GM19023 (cell line): ENCODE measurements at regions not wholly inside any gene's neighbourhood (a gene's known extent, or its start where the extent isn't known, plus 50 kb on each side); places are given as distances from the start of the nearest gene placed in this dataset.
"Not testable (repeated sequence)": the region's sequence is repeated elsewhere in the genome, so short reads cannot be mapped to it uniquely, and the experiment has no call there.

ENCODE experiments used
- ATAC-seq: cut with Tn5 transposase; IDR thresholded peaks from one replicate; pipeline ENCODE4 v1.9.1; 2021; ENCODE audit warnings: mild to moderate bottlenecking, moderate library complexity; ENCODE audit not compliant: unreplicated experiment

DNA sequence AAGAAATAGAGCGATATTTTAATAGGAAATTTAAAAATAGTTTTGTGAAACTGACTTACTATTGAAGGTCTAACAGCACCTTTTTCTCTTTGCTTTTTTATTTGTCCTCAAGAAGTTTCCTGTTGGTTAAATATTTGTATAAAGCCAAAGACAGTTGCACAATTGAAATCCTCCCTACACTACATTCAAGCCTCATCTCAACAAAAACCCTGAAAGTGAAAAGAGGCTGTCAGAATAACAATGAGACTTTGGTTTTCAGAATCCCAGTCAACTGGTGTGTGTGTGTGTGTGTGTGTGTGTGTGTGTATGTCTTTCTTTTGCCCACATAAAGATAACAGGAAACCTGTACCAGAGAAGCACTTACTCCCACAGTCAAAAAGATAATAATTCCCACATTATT is 313.6 kb upstream of the FRG1 start:
- ATAC-seq: not testable (repeated sequence)

DNA sequence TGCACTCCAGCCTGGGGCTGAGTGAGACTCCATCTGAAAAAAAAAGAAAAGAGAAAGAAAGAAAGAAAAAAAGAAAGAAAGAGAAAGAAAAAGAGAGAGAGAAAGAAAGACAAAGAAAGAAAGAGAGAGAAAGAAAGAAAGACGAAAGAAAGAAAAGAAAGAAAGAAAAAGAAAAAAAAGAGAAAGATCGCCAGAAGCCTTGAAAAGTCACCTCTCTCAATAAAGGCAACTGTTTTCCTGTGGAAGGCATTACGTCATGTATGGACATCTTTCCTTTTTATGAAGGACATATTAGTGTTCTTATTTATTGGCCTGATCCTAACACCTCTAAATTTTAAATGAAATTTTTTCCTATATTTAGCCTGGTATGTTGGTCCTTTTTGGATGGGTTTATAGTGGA is 310.9 kb upstream of the FRG1 start:
- not testable (repeated sequence) for ATAC-seq

DNA sequence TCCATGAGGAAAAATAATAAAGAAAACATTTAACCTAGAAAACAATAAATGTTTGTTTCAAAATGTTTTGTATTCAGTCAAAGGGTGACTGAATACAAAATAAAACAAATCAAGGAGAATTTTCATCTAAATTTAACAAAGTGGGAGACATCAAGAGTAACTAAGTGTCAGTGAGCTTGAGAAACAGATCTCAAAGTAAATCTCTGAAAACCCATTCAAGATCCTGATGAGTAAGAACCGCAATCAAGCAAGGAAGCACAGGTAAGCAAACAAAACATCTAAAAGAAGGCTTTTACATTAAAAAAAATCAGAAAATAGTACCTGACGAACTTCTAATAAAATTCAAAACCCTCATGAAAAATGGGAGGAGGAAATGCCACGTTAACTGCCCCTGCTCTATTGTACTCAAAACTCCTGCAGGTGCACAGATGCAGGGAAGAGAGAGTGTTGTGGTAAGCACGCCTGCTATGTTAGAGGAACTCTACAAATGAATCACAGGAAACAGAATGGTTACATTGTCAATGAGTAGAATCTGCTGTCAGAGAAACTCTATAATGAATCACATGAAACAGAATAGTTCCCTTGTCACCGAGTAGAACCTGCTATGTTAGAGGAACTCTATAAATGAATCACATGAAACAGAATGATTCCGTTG is 309.6 kb upstream of the FRG1 start:
- not testable (repeated sequence) for ATAC-seq

DNA sequence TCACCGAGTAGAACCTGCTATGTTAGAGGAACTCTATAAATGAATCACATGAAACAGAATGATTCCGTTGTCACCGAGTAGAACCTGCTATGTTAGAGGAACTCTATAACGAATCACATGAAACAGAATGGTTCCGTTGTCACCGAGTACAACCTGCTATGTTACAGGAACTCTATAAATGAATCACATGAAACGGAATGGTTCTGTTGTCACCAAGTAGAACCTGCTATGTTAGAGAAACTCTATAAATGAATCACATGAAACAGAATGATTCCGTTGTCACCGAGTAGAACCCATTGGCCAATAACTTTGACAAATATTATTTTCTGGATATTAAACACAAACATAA is 309.1 kb upstream of the FRG1 start:
- ATAC-seq: not testable (repeated sequence)

DNA sequence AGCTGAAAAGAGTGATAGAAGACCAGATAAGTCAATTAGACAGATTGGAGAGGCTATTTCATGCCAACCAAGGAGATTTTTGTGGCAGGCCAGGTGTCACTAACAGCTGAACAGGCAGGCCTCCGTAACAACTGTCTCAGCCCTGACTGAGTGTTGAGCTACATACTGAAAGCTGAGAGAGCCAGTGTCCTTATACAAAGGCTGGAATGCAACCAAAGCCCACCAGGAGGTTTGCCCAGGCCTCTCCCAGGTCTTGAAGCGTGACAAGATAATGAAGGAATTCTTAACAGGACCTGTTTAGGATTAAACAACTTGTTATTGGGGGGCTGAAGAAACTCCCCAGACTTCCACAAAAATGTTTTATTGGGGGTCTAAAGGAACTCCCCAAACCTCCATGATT is 290.2 kb upstream of the FRG1 start:
- ATAC-seq: not testable (repeated sequence)

DNA sequence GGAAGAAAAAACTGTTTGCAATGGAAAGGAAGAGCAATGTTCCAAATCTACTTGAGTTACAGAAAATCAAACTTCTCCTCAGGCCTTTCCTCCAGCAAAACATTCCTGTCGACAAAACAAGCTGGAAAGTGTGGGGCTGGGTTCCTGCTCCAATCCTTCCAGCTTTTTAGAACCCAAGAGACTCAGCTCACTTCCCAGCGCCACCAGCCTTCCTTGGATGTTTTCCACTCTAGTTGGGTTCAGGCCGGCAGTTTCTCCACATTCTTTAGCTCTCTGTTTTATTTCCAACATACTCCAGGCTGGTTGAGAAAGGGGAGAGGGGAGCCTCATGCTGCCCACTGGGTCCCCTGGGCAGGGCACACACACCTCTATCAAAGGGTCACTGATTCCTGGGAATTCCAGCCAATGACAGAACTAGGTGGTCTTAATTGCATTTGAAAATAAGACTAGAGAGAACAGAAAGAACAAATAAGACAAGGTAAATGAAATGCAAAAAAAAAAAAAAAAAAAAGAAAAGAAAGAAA is 287.5 kb upstream of the FRG1 start:
- not testable (repeated sequence) for ATAC-seq

DNA sequence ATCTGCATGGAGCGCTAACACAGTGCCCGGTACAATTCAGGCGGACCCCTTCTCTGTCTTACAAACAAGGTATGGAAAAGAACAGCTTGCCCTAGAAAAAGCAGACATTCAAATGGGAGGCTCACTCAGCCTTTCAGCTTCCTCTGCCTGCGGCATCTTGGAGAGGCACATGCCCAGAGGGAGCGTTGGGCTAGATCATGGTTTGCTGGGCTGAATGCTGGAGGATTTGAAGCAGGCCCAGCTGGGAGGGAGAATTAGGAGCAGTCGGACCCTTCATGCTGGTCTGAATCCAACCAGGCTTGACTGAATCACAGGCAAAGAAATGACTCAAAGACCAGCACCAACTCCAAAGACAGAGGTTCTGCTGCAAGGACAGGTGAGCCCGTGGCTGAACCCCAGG is 286.7 kb upstream of the FRG1 start:
- ATAC-seq: not testable (repeated sequence)

DNA sequence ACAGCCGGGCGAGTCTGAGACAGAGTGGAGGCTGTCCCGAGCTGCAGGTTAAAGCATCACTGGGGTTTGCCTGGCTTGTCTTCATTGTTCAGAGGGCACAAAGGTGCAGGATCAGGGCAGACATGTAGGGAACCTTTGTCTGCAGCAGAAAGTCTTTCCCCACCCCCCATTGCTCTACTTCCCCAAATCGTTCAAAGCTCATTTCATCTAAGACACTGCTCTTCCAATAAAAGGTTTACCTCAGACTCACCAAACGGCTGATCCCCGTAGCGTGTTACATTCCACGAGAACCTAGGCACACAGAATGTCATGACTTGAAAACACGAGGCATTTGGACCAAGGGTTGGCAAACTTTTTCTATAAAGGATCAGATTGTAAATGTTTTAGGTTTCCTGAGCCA is 286.3 kb upstream of the FRG1 start:
- not testable (repeated sequence) for ATAC-seq

DNA sequence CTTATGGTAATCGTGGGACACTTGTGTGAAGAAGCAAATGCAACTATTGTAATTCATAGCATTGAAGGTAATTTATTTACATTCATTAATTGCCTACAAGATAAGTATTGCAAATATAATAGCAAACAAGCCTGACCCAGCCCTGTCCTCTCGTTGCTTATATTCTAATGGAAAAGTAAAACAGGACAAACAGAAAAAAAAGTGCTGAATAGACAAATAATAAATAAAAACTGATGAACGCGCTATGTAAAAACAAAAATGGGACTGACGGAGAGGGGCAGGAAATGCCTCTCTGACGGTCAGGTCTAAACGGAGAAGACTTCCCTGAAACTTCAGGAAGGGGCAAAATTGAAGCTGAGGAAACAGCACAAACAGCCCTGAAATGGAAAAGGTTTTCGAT is 284.9 kb upstream of the FRG1 start:
- ATAC-seq: not testable (repeated sequence)

DNA sequence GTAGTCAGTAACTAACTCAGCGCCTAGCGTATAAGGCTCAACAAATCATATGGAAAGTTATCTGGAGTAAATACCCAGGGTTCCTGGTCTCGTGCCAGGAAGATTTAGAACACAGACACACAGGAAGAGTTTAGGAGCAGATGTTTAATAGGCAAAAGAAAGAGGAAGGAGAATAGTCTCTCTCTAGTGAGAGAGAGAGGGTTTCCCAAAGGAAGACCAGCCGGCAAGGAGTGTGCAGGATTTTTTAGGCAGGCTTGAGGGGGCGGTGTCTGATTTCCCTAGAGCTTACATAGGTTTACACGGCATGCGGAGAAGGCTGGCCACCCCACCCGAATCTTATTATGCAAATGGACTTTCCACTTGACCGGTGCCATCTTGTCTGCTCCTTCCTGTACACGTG is 284.0 kb upstream of the FRG1 start:
- no peak for ATAC-seq

DNA sequence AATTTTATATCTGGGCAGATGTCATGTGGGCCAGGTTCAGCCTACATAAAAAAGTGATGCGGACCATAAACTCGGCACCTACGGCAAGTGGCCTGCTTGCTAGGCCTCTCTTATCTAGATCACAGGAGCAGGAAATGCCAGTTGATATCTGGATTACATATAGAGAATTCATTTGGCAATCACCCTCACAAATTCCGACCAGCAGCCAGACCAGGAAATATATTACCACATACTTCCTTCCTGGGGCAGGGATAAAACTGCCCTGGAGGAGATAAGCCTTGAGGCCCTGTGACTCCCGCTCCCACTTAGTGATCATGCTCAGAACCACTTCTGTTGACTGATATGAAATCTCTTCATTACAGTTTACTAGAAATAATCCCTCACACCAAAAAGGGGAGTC is 282.4 kb upstream of the FRG1 start:
- ATAC-seq: not testable (repeated sequence)

DNA sequence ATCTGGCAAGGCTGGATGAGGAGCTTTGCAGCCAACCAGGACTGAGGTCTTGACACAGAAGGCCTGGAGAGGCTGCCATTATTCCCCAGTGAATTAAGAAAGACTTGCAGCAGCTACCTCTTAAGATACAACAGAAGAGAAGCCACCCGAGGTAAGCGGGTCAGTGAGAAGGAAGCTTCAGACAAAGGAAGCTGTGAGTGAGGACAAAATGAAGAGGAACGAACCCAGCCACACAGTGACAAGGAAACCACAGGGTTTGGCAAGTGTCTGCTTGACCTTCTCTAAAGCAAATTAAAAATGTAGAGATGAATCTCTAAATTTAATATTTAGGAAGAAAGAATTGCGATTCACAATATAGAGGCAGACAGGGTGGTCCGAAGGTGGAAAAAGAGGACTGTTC is 281.8 kb upstream of the FRG1 start:
- not testable (repeated sequence) for ATAC-seq

DNA sequence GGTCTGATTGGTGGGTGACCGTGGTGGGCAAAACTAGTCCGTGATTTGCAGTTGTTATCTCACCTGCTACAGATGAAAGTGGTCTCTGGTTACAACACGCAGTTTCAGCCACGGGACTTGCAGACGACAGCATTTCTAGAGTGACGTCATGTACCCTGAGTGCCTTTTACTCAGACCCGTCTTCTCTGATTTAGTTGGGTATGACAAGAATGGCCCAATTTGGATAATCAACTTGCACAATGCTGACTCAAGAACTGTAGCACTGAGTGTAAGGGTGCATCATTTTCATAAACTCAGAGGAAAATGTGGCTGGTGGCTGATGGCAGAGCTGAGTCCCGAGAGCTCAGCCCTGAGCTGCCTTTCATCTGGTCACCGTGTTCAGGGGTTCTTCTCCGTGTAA is 281.4 kb upstream of the FRG1 start:
- no peak for ATAC-seq

DNA sequence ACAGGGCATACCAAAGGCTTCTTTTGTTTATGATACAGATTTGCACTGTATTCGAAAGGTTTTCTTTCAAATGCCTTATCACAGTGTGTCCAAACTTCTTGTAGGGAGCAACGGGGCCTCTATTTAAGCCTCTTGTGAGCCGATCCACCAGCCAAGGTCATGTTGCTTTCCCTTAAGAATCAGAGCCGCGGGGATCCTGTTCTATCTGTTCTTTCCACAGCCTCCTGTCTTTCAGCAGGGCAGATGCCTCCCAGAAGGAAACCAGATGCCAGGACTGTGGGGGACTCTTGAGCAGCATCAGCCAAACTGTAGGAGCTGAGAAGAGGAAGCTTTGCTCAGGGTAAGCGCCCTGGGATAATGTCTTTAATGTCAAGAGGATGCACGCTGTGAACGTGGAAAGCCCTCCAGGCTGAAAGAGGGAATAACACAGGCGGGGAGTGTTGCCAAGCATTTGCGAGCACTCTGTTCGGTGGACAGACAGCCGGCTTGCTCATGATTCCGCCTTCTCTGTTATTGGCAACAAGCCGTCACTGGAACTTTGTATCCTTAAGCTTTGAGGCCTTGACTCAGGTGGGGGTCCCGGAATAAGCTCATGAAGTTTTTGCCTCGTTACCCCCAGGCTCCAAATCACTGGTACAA is 279.8 kb upstream of the FRG1 start:
- no peak for ATAC-seq

DNA sequence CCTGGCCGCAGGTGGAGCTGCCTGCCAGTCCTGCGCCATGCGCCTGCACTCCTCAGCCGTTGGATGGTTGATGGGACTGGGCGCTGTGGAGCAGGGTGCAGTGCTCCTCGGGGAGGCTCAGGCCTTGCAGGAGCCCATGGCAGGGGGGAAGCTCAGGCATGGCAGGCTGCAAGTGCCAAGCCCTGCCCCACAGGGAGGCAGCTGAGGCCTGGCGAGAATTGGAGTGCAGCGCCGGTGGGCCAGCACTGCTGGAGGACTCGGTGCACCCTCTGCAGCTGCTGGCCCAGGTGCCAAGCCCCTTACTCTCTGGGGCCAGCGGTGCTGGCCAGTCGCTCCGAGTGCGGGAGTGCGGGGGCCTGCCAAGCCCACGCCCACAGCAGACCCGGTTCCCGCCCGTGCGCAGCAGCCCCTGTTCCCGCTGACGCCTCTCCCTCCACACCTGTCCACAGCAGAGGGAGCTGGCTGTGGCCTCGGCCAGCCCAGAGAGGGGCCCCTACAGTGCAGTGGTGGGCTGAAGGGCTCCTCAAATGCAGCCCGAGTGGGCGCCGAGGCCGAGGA is 275.9 kb upstream of the FRG1 start:
- ATAC-seq: no peak

DNA sequence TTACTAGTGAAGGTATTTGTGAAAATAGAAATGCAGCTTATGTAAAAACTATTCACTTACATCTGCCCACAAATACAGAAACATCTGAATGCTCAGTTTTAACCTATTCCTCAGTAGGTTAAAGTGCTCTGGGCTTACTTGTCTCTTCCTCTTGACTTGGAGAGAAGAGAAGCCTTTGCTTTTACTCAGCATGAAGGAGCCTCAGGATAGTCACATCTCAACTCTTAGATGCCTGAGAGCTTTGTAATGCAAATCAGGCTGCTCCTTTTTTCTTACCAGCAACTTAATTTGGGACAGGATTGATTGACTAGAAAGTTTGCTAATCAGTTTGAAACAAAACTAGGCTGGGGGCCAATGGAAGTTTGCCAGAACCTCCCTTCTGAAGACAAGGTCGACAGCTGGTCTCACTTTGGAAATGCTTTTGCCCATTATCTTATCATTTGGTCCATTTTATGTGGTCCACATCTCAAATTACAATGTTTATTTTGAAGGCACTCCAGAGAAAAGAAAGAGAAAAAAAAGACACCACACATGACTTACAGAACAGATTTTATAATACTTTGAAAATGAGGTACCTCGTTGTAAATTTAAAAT is 274.9 kb upstream of the FRG1 start:
- ATAC-seq: not testable (repeated sequence)

DNA sequence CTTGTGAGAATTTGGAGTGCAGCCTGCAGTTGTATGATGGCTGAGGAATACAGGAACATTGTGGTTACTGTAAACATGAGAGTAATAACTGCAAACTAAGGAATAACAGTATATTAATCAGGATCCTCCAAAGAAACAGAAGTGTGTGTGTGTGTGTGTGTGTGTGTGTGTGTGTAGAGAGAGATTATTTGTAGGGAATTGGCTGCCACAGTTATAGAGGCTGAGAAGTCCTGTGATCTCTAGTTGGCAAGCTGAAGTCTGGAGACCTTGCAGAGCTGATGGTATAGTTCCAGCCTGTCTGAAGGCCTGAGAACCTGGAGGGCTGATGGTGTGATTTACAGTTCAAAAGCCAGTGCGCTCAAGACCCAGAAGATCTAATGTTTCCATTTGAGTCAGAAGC is 273.3 kb upstream of the FRG1 start:
- ATAC-seq: not testable (repeated sequence)

DNA sequence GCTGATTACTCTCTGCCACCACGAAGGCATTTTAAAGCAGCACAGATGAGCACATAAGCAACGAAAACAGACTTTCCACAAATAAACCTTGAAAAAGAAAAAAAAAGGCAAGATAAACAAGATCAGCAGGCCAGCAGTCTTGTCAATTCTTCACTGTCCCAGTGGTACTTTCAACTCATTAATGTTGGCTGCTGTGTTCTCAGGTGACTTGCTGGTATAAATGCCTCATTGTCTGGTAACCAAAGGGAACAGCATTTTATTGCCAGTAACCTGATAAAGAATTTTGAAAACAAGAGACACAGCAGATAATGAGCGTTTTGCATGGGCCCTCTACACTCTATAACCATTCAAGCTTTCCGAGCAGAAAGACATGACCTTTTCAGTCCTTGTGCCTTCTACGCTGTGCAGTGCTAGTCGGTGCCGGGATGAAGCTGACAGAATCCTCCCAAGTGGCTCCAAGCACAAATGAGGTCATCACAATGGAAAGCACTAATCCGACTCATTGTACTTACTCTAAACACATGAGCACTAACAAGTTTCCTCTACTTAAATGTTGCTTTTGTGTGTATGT is 242.9 kb upstream of the FRG1 start:
- not testable (repeated sequence) for ATAC-seq

DNA sequence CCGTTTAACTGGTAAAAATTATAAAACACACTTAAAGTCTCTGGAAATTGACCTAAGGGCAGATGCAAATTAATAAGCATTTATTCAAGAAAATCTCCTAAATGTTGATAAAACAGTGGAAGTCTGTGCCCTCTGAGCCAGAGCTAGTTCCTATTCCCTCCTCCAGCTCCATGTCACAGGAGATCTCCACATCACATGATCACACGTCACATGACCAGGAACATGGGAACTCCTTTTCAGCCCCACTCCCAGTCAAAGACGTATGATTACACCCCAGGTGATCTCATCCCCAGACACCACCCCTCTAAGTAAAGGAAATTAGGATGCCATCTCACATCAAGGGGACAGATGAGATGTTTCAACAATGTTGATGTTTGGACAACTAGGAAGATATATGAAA is 237.7 kb upstream of the FRG1 start:
- not testable (repeated sequence) for ATAC-seq

DNA sequence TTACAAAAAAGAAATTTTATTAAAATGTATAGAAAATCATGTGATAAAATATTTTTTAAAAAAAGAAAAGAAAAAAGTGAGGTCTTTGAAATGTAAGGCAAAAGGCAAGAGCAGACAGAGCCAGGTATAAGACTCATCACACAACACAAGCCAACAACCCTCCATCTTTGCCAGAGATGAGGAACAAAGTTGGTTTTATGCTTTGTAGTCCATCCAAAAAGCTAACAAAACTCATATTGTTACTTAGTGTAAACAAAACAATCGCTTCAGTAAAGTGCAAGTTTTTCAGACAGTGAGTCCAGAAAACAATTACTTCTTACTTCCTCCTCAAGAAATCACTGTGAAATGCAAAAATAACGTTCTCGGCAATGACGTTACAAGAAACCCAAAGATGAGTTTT is 233.9 kb upstream of the FRG1 start:
- ATAC-seq: not testable (repeated sequence)

DNA sequence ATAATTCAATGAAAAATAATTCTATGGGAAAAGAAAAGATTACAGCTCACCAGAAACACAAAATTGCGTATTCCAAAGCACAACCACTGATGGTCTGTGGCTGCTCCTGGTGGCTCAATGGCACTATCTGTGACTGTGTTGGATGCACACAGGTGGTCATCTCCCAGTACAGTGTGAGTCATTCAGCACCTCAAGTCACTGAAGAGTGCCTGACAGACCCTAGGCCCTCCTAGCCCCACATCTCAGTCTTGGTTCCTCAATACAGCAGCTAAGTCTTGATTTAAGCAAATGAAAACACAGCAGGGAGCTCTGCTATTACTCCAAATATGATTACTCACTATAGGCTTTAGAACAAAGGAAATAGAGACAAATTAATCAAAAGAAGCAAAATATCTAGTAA is 233.4 kb upstream of the FRG1 start:
- ATAC-seq: not testable (repeated sequence)

DNA sequence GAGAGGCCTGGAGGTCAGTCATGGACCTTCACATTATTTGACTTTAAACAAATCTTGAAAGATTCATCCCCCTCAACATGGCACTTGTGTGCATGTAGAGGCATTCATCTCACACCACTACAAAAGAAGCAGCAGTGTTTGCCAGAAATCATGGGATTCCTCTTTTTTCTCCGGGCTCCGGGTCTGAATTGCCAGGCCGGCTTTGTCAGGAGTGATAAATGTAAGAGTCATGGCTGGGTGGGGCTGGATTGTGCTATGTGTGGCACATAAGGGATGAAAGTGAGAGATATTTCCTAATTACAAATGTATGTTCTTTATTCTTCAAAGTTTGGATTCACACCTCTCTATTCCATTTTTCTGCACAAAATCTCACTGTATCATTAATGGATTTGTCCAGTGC is 228.7 kb upstream of the FRG1 start:
- not testable (repeated sequence) for ATAC-seq
